ENCODE measurements at regions not wholly inside any gene's neighbourhood (a gene's known extent, or its start where the extent isn't known, plus 50 kb on each side); places are given as distances from the start of the nearest gene placed in this dataset.
"Not testable (repeated sequence)": the region's sequence is repeated elsewhere in the genome, so short reads cannot be mapped to it uniquely, and the experiment has no call there.

GRCh38 chr6:72533606-72534005 is 88.3 kb upstream of the KCNQ5 start:
- no peak for DNase-seq (ENCODE audit: low spot score)

- no peak for DNase-seq (ENCODE audit: low spot score)
Measured at GRCh38 chr6:72534236-72534635, 87.6 kb upstream of the KCNQ5 start.

GRCh38 chr6:72535124-72535523 is 86.7 kb upstream of the KCNQ5 start:
- DNase-seq (ENCODE audit: low spot score), result no peak

GRCh38 chr6:72547020-72547419 is 74.8 kb upstream of the KCNQ5 start:
- DNase-seq (ENCODE audit: low spot score), result no peak

- DNase-seq (ENCODE audit: low spot score), result no peak
Measured at GRCh38 chr6:72551470-72551869, 70.4 kb upstream of the KCNQ5 start.

GRCh38 chr6:72552938-72553337 is 68.9 kb upstream of the KCNQ5 start:
- no peak for DNase-seq (ENCODE audit: low spot score)

- no peak for DNase-seq (ENCODE audit: low spot score)
Measured at GRCh38 chr6:72553531-72554511, 68.0 kb upstream of the KCNQ5 start.

- no peak for DNase-seq (ENCODE audit: low spot score)
Measured at GRCh38 chr6:72554761-72555221, 67.1 kb upstream of the KCNQ5 start.

GRCh38 chr6:72559067-72559466 is 62.8 kb upstream of the KCNQ5 start:
- no peak for DNase-seq (ENCODE audit: low spot score)

GRCh38 chr6:72559555-72559954 is 62.3 kb upstream of the KCNQ5 start:
- DNase-seq (ENCODE audit: low spot score), result no peak

GRCh38 chr6:72560721-72561593 is 60.9 kb upstream of the KCNQ5 start:
- no peak for DNase-seq (ENCODE audit: low spot score)

GRCh38 chr6:72561629-72562028 is 60.2 kb upstream of the KCNQ5 start:
- DNase-seq (ENCODE audit: low spot score), result no peak

- no peak for DNase-seq (ENCODE audit: low spot score)
Measured at GRCh38 chr6:72564231-72564630, 57.6 kb upstream of the KCNQ5 start.

GRCh38 chr6:72571993-72572392 is 49.9 kb upstream of the KCNQ5 start:
- DNase-seq (ENCODE audit: low spot score), result not testable (repeated sequence)

All from SK-N-DZ (cell line).